MG63 (cell line): ENCODE measurements at regions not wholly inside any gene's neighbourhood (a gene's known extent, or its start where the extent isn't known, plus 50 kb on each side); places are given as distances from the start of the nearest gene placed in this dataset.
"Not testable (repeated sequence)": the region's sequence is repeated elsewhere in the genome, so short reads cannot be mapped to it uniquely, and the experiment has no call there.

Experiments used
- DNase-seq: peaks from one replicate; pipeline ENCODE4 v3.0.0-alpha.2; 2020
- H3K27me3 ChIP-seq: fragments of 250-450 bp; sonication (Bioruptor Pico); 2 replicates; pipeline ENCODE4 v1.5.1; 2020; ENCODE audit warnings: mild to moderate bottlenecking, moderate library complexity
- H3K36me3 ChIP-seq: fragments of 250-450 bp; sonication (Bioruptor Pico); 2 replicates; pipeline ENCODE4 v1.5.1; 2020; ENCODE audit warnings: mild to moderate bottlenecking, moderate library complexity
- H3K4me3 ChIP-seq: fragments of 250-450 bp; sonication (Bioruptor Pico); 2 replicates; pipeline ENCODE4 v1.5.1; 2020; ENCODE audit warnings: mild to moderate bottlenecking, moderate library complexity
- H3K9me3 ChIP-seq: fragments of 250-450 bp; sonication (Bioruptor Pico); 2 replicates; pipeline ENCODE4 v1.5.1; 2020; ENCODE audit warnings: mild to moderate bottlenecking, moderate library complexity

GRCh38 chr13:64725492-64725891 is 2504.6 kb downstream of the PCDH9 start:
- no peak for DNase-seq
- Histone ChIP-seq H3K9me3 (no peaks in the 10 kb centered on the region), H3K27me3 (no peaks in the 10 kb centered on the region), H3K4me3 (no peak overlapping the region), H3K36me3 (no peaks in the 10 kb centered on the region)

GRCh38 chr13:64723724-64724123 is 2506.4 kb downstream of the PCDH9 start:
- DNase-seq, result peak; percentile 39
- Histone ChIP-seq H3K36me3 (no peaks in the 10 kb centered on the region), H3K27me3 (no peaks in the 10 kb centered on the region), H3K9me3 (no peaks in the 10 kb centered on the region), H3K4me3 (no peak overlapping the region)

DNA sequence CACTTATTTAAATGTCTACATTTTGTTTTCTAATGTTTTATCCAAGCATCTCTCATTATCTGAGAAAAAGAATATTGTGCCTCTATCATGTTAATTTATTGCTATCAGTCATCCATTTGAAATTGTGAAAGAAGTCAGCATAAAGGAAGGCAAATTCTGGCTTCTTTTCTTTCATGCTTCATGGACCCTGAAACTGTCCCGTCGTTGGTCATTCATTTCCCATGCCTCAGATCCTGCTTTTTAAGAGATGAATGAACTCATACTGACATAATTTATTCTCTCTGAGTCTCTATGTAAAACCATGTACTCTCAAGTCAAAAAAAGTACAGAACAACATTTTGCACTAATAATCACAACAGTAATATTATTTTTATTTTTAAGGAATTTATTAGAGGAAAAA is 2512.0 kb downstream of the PCDH9 start:
- no peak for DNase-seq
- H3K4me3 ChIP-seq, result no peak overlapping the region
- 0 out of 2 replicates have a peak, but pooled peaks cover 3% of the 10 kb centered on the region for H3K27me3 ChIP-seq
- H3K9me3 ChIP-seq, result no peaks in the 10 kb centered on the region
- no peaks in the 10 kb centered on the region for H3K36me3 ChIP-seq

DNA sequence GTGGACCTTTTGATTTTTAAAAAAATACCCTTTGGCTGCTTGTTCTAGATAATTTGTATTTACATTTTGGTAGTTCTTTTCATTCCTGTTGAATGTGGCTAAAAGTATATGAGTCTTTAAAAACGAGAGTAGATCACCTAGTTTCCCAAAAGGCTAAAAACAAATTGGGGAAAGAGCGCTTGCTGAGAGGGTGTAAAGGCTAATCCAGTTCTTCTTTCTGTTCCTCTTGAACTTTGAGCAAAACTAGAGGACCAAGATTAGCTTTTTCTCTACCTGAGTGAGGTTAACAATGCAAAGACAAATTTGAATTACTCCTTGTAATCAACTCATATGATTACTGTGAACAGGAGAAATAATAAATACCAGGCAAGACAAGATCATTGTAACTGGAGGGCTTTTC is 2513.2 kb downstream of the PCDH9 start:
- Histone ChIP-seq H3K4me3 (no peak overlapping the region), H3K27me3 (0 out of 2 replicates have a peak, but pooled peaks cover 3% of the 10 kb centered on the region), H3K9me3 (no peaks in the 10 kb centered on the region), H3K36me3 (no peaks in the 10 kb centered on the region)
- DNase-seq, result no peak

- Histone ChIP-seq H3K4me3 (no peak overlapping the region), H3K9me3 (no peaks in the 10 kb centered on the region), H3K27me3 (no peaks in the 10 kb centered on the region), H3K36me3 (no peaks in the 10 kb centered on the region)
- no peak for DNase-seq
These were observed 2521.1 kb downstream of the PCDH9 start for GRCh38 chr13:64709079-64709478.

- Histone ChIP-seq H3K36me3 (no peaks in the 10 kb centered on the region), H3K9me3 (no peaks in the 10 kb centered on the region), H3K27me3 (no peaks in the 10 kb centered on the region), H3K4me3 (no peak overlapping the region)
- no peak for DNase-seq
These were observed 2526.0 kb downstream of the PCDH9 start for GRCh38 chr13:64704121-64704649.

DNA sequence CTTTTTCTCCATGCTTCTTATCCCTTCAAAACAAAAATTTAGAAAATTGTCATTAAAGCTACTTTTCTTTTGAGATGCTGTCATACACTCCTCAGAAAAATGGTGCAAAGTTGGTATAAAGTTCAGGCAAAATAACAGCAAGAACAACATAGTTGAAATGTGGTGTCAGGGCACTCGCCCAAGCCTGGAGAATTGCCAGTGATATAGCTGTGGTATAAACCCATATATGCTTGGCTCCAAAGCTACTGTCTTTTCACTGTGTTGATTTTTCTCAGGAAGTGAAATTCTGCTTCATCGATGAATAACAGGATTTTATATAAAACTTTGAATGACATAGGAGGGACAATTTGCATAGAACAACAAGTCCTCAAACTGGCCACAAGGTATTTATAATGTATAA is 2532.9 kb downstream of the PCDH9 start:
- Histone ChIP-seq H3K27me3 (no peaks in the 10 kb centered on the region), H3K36me3 (no peaks in the 10 kb centered on the region), H3K4me3 (no peak overlapping the region), H3K9me3 (no peaks in the 10 kb centered on the region)
- DNase-seq, result peak; percentile 21

DNA sequence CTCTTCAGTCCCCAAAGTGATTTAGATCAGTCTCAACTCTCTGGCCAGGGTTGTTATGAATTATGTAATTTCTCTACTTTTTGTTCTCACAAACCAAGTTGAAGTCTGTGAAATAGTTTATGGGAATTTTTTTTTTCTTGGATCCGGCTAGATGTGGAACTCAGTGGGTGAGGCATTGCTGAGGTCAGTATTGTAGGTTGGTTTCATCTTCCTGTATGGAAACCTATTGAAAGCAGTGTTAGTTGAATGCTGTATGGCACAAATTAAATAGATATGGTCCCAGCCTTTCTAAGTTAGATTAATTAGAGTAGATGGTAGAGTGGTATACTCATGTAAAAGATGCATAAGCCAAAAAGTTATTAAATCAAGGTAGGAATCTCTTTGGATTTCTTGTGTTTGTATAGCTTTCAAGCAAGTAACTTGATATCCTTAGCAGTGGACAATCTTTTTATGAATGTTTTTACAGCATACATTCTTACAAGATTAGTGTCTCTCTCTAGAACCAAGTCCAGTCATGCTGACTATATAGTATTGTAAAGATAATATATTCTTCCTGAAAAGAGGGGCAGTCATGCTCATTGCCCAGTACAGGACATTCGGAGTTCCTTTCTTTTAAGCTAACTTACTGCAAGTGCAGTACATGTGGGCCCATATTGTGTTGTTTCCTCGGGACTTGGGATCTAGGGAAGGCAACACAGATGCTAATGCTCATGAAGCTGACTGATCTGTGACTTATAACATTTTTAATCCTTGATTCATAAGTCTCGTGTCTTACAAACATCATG is 2541.1 kb downstream of the PCDH9 start:
- Histone ChIP-seq H3K9me3 (no peaks in the 10 kb centered on the region), H3K4me3 (no peak overlapping the region), H3K27me3 (no peaks in the 10 kb centered on the region), H3K36me3 (no peaks in the 10 kb centered on the region)
- DNase-seq, result no peak

- not testable (repeated sequence) for H3K36me3 ChIP-seq, H3K27me3 ChIP-seq, DNase-seq, H3K4me3 ChIP-seq, H3K9me3 ChIP-seq
These were observed 2543.6 kb downstream of the PCDH9 start for GRCh38 chr13:64686536-64686935.

DNA sequence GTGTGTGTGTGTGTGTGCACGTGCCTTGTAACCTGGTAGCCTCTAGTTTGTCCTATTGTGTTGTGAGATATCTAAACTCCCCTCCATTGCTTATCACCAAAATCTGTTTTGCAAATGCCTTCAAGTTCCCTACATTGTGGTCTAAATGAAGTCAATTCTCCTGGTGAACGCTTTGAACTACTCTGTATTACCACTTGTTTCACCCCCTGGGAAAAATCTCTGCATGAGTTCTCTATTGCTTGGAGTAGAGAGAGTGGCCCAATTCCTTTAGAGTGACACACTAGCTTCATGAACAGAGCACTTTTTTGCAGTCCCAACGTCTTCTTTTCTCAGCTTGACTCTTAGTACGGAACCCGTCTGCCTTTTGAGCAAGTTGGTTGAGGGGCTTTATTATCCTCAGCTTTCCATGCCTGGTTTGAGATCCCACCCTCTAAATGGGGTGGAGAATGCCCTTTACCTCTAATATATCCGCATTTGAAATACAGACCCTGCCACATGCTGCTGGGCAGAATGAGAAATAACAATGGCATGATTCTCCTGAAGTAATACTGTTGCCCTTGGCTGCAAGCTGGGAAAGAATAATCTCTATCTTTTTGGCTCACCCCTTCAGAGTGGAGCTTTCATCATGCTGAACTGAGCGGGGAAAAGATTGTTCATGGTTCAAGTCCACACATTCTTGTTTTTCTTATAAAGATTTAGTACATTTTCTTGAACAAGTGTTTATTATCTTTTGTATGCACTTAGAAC is 2545.3 kb downstream of the PCDH9 start:
- Histone ChIP-seq H3K27me3 (no peaks in the 10 kb centered on the region), H3K36me3 (no peaks in the 10 kb centered on the region), H3K9me3 (no peaks in the 10 kb centered on the region; the same call in 1 of the 2 replicates), H3K4me3 (no peak overlapping the region)
- DNase-seq, result no peak

- Histone ChIP-seq H3K27me3 (no peaks in the 10 kb centered on the region), H3K4me3 (no peak overlapping the region), H3K9me3 (no peaks in the 10 kb centered on the region; the same call in 1 of the 2 replicates), H3K36me3 (no peaks in the 10 kb centered on the region)
- DNase-seq, result no peak
These were observed 2546.0 kb downstream of the PCDH9 start for GRCh38 chr13:64684108-64684507.

- Histone ChIP-seq H3K9me3 (no peaks in the 10 kb centered on the region; the same call in 1 of the 2 replicates), H3K36me3 (no peaks in the 10 kb centered on the region), H3K27me3 (no peaks in the 10 kb centered on the region), H3K4me3 (no peak overlapping the region)
- DNase-seq, result no peak
These were observed 2549.4 kb downstream of the PCDH9 start for GRCh38 chr13:64680739-64681138.

DNA sequence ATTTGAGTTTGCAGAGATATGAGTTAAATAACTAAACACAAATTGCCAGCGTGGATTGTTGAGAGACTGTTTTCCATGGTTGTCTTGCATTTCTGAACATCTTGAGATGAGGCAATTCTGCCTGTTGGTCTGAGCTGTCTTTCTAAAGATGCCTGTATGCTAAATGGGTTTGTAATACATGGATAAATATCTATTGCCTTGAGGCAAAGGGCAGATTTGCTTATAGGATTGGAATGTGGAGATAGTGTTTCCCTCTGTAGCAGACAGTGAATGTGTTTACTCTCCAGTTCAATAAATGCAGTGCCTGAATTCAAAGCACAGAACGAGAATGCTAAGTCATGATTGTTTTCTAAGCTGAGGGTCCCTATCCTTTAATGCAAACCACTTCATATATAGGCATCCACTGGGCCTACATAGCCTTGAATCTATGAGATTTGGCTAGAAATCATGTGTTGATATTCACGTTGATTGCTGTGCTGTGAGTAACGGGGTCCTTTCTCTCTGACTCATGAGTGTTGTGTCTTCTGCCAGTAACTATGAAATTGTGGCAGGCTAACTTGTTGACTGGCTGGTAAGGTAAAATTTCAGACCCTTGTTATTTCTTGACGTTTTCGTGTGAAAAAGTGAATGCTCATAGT is 2554.8 kb downstream of the PCDH9 start:
- no peaks in the 10 kb centered on the region for H3K27me3 ChIP-seq
- peak; percentile 3 for DNase-seq
- H3K9me3 ChIP-seq, result no peaks in the 10 kb centered on the region
- H3K4me3 ChIP-seq, result no peak overlapping the region
- H3K36me3 ChIP-seq, result no peaks in the 10 kb centered on the region

- no peaks in the 10 kb centered on the region for H3K27me3 ChIP-seq
- no peak overlapping the region for H3K4me3 ChIP-seq
- H3K36me3 ChIP-seq, result no peaks in the 10 kb centered on the region
- DNase-seq, result no peak
- no peaks in the 10 kb centered on the region for H3K9me3 ChIP-seq
These were observed 2556.0 kb downstream of the PCDH9 start for GRCh38 chr13:64674126-64674525.

DNA sequence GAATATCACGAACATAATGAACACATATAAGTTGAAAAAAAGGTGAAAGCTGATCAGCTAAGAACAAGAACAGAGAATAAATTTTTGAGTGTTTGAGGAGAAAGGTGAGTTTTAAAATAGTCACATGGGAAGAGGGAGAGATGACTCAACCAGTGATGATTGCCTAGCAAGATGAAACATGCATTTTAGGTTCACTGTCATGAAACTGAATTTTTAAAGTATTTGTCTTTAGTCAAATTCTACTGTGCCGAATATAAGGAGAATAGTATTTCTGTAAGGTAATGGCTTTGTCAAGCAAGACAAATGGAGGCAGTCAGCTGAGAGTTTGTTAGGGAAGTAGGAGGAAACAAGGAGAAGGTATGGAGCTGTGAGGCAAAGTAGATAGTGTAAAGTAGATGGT is 2557.4 kb downstream of the PCDH9 start:
- DNase-seq, result no peak
- Histone ChIP-seq H3K4me3 (no peak overlapping the region), H3K27me3 (no peaks in the 10 kb centered on the region), H3K36me3 (no peaks in the 10 kb centered on the region), H3K9me3 (no peaks in the 10 kb centered on the region)

DNA sequence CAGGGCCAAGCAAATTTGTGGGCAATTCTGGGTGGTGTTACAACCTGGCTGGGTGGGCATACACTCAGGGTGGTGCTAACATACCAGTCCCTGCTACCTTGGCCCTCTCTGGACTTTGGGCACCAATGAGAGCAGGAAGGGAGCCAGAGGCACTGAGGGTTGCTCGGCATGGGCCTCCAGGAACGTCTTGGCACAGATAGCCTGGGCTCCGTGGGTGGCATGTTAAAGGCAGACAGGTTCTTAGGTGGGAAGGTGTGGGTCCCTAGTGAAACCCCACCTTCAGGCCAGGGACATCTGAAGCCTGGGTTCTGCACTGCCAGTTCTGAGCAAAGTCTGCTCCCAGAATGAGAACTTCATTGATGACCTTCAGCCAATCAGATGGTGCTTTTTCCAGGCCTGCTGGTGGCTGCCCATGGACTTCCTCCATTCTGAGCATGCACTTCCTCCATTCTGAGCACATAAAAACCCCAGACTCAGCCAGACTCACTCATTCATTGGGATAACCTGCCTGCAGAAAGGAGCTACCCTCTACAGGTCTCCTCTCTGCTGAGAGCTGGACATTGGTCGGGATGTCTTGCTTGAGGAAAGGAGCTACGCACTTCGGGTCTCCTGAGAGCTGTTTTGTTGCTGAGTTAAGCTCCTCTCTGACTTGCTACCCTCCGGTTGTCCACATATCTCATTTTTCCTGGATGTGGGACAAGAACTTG is 2567.1 kb downstream of the PCDH9 start:
- H3K36me3 ChIP-seq, result no peaks in the 10 kb centered on the region
- no peaks in the 10 kb centered on the region for H3K9me3 ChIP-seq
- no peaks in the 10 kb centered on the region for H3K27me3 ChIP-seq
- no peak overlapping the region for H3K4me3 ChIP-seq
- DNase-seq, result no peak

- no peak overlapping the region for H3K4me3 ChIP-seq
- no peaks in the 10 kb centered on the region for H3K27me3 ChIP-seq
- DNase-seq, result no peak
- H3K36me3 ChIP-seq, result no peaks in the 10 kb centered on the region
- no peaks in the 10 kb centered on the region for H3K9me3 ChIP-seq
These were observed 2581.8 kb downstream of the PCDH9 start for GRCh38 chr13:64648293-64648692.
